B cell (primary cell): ENCODE measurements at regions not wholly inside any gene's neighbourhood (a gene's known extent, or its start where the extent isn't known, plus 50 kb on each side); places are given as distances from the start of the nearest gene placed in this dataset.

ENCODE experiments used
- ATAC-seq: fragments of 200-7000 bp; cut with Tn5 transposase; one replicate; pipeline ENCODE4 v1.10.0; 2021; ENCODE audit warnings: low read depth, mild to moderate bottlenecking, moderate number of reproducible peaks, moderate library complexity
- CTCF ChIA-PET: fragments of 350-600 bp; sonication (Branson Sonifier 250); formaldehyde crosslinking; loops from one replicate; lab custom pipeline; 2021; ENCODE audit warnings: antibody characterized with exemption, inconsistent platforms; lab: Charles Lee
- POLR2A ChIA-PET: fragments of 350-600 bp; sonication (Branson Sonifier 250); formaldehyde crosslinking; loops from one replicate; lab custom pipeline; 2021; ENCODE audit warnings: antibody characterized with exemption; lab: Charles Lee
- DNase-seq: peaks from one replicate; pipeline ENCODE4 v3.0.0; 2013
- H2AFZ ChIP-seq: 2 replicates; pipeline ENCODE4 v1.6.1; 2012; ENCODE audit warnings: mild to moderate bottlenecking, low read depth, low read length; ENCODE audit not compliant: insufficient read depth, poor library complexity, severe bottlenecking
- H3K27ac ChIP-seq, 2 donors: 1 replicate in 1 of 2; 2 replicates in 1 of 2; pipeline ENCODE4 v1.5.1; 2012 to 2013; ENCODE audit warnings: low read length in 2 of 2, mild to moderate bottlenecking in 2 of 2, moderate library complexity in 1 of 2
- H3K27me3 ChIP-seq, 4 experiments: fragments of 200-600 bp in 1 of 4; sonication (generic) in 1 of 4; replicated peaks in 1 of 4; 1 replicate in 2 of 4; 2 replicates in 2 of 4; pipeline versions ENCODE4 v1.6.1 to v1.7.0; 2013 to 2016; ENCODE audit warnings: low read length in 3 of 4, mild to moderate bottlenecking in 2 of 4, mixed read lengths in 1 of 4, moderate library complexity in 1 of 4; ENCODE audit not compliant: insufficient read depth in 4 of 4, control insufficient read depth in 3 of 4; ENCODE audit errors: control extremely low read depth in 1 of 4
- H3K36me3 ChIP-seq, 2 experiments: replicated peaks in 1 of 2; 1 replicate in 1 of 2; 2 replicates in 1 of 2; pipeline versions ENCODE4 v1.6.1 to v1.7.1; 2013; ENCODE audit warnings: low read length in 1 of 2; ENCODE audit not compliant: insufficient read depth in 2 of 2, control insufficient read depth in 1 of 2; ENCODE audit errors: control extremely low read depth in 1 of 2, extremely low read depth in 1 of 2
- H3K4me1 ChIP-seq, 2 donors: fragments of 200-600 bp in 1 of 2; sonication (generic) in 1 of 2; 1 replicate in 1 of 2; 2 replicates in 1 of 2; pipeline versions ENCODE4 v1.5.1 to v1.6.1; 2013 to 2017; ENCODE audit warnings: low read length in 2 of 2; ENCODE audit not compliant: control insufficient read depth in 2 of 2, insufficient read depth in 2 of 2
- H3K4me2 ChIP-seq: replicated peaks from 2 replicates; pipeline ENCODE3; 2012; ENCODE audit warnings: mild to moderate bottlenecking, low read depth, low read length; ENCODE audit not compliant: poor library complexity, severe bottlenecking
- H3K4me3 ChIP-seq, 5 experiments: fragments of 200-600 bp in 1 of 5; sonication (generic) in 1 of 5; 1 replicate in 3 of 5; 2 replicates in 2 of 5; pipeline versions ENCODE4 v1.5.1 to v1.7.0; 2011 to 2016; ENCODE audit warnings: low read length in 4 of 5, mild to moderate bottlenecking in 4 of 5, low read depth in 2 of 5, control low read depth in 1 of 5, moderate library complexity in 1 of 5; ENCODE audit not compliant: insufficient read depth in 1 of 5; ENCODE audit errors: control extremely low read depth in 1 of 5, extremely low read depth in 1 of 5
- H3K79me2 ChIP-seq: fragments of 200-600 bp; sonication (generic); one replicate; pipeline ENCODE4 v1.6.0; 2016; ENCODE audit warnings: low read length; ENCODE audit not compliant: control insufficient read depth, insufficient read depth
- H3K9ac ChIP-seq: fragments of 200-600 bp; sonication (generic); 2 replicates; pipeline ENCODE4 v1.6.1; 2017; ENCODE audit warnings: mild to moderate bottlenecking, low read length, moderate library complexity
- H3K9me3 ChIP-seq, 3 donors: one replicate each; pipeline versions ENCODE4 v1.6.1 to v1.7.1; 2013; ENCODE audit warnings: low read length in 2 of 3; ENCODE audit not compliant: control insufficient read depth in 2 of 3, insufficient read depth in 1 of 3; ENCODE audit errors: control extremely low read depth in 1 of 3
- H4K20me1 ChIP-seq: 2 replicates; pipeline ENCODE4 v1.6.0; 2012; ENCODE audit warnings: mild to moderate bottlenecking, low read length; ENCODE audit not compliant: insufficient read depth, control insufficient read depth, poor library complexity, severe bottlenecking
- H3K27ac Mint-ChIP-seq: one replicate; pipeline ENCODE4 v1.8.0; 2021; ENCODE audit warnings: mixed read lengths
- H3K27me3 Mint-ChIP-seq: one replicate; pipeline ENCODE4 v1.8.0; 2021; ENCODE audit warnings: mixed read lengths
- H3K4me1 Mint-ChIP-seq: one replicate; pipeline ENCODE4 v1.8.0; 2021; ENCODE audit warnings: mixed read lengths
- H3K4me3 Mint-ChIP-seq: one replicate; pipeline ENCODE4 v1.8.0; 2021; ENCODE audit warnings: mixed read lengths
- H3K9me3 Mint-ChIP-seq: one replicate; pipeline ENCODE4 v1.8.0; 2022; ENCODE audit warnings: mixed read lengths; ENCODE audit not compliant: insufficient read depth
- EZH2 ChIP-seq: IDR thresholded peaks from 2 replicates; pipeline ENCODE4 v1.6.1; 2012; ENCODE audit warnings: borderline replicate concordance, low read depth, mild to moderate bottlenecking, moderate library complexity, low read length; ENCODE audit not compliant: insufficient read depth, poor library complexity, severe bottlenecking
- WGBS: methylation state at CpG from one replicate; pipeline ENCODE4 v1.1.5; 2013; ENCODE audit warnings: missing lambda C conversion rate; ENCODE audit not compliant: insufficient coverage; 5-methylcytosine and 5-hydroxymethylcytosine counted together
- intact Hi-C: fragments of 100-400 bp; cut with micrococcal nuclease; formaldehyde crosslinking; loops from one replicate; pipeline ENCODE4 v1.10.0; 2022
- TF ChIP-seq, protein P1 (sequence below): fragments of 200-600 bp; IDR thresholded peaks from one replicate; pipeline ENCODE4 v1.8.0; 2022; ENCODE audit warnings: antibody characterized with exemption, mild to moderate bottlenecking

DNA sequence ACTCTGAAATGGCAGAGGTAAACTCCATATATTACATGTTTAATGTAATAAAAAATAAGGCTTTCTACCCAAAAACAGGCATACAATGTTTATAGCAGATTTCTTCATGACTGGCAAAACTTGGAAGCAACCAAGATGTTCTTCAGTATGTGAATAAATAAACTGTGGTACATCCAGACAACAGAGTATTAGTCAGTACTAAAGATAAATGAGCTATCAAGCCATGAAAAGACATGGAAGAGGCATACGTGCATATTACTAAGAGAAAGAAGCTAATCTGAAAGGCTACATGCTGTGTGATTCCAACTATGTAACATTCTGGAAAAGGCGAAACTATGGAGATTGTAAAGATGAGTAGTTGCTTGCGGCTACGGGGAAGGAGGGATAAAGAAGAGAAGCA lies 97.4 kb downstream of the OSR1 start:
- no peak overlapping the region for H3K4me3 ChIP-seq
- no peak overlapping the region for H3K9ac ChIP-seq
- peaks cover 3% of the 10 kb centered on the region for H3K27me3 Mint-ChIP-seq
- TF ChIP-seq, protein P1, sequence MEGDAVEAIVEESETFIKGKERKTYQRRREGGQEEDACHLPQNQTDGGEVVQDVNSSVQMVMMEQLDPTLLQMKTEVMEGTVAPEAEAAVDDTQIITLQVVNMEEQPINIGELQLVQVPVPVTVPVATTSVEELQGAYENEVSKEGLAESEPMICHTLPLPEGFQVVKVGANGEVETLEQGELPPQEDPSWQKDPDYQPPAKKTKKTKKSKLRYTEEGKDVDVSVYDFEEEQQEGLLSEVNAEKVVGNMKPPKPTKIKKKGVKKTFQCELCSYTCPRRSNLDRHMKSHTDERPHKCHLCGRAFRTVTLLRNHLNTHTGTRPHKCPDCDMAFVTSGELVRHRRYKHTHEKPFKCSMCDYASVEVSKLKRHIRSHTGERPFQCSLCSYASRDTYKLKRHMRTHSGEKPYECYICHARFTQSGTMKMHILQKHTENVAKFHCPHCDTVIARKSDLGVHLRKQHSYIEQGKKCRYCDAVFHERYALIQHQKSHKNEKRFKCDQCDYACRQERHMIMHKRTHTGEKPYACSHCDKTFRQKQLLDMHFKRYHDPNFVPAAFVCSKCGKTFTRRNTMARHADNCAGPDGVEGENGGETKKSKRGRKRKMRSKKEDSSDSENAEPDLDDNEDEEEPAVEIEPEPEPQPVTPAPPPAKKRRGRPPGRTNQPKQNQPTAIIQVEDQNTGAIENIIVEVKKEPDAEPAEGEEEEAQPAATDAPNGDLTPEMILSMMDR = no peak
- TF ChIP-seq EZH2 = no peak
- H3K27ac Mint-ChIP-seq = no peak overlapping the region
- ChIA-PET POLR2A (no interaction called here), CTCF (no interaction called here)
- H3K4me2 ChIP-seq = no peak overlapping the region
- DNase-seq = no peak
- peaks cover 4% of the 10 kb centered on the region for H3K9me3 Mint-ChIP-seq
- no peaks in the 10 kb centered on the region for H3K9me3 ChIP-seq
- H3K36me3 ChIP-seq = no peaks in the 10 kb centered on the region
- no peaks in the 10 kb centered on the region for H4K20me1 ChIP-seq
- H3K79me2 ChIP-seq = no peaks in the 10 kb centered on the region
- no peak overlapping the region for H2AFZ ChIP-seq
- H3K4me1 ChIP-seq = no peaks in the 10 kb centered on the region
- no peak overlapping the region for H3K4me3 Mint-ChIP-seq
- ATAC-seq = no peak
- H3K27me3 ChIP-seq = no peaks in the 10 kb centered on the region
- WGBS = 88% methylated on average over 2 of the region's 4 CpGs
- H3K27ac ChIP-seq = no peak overlapping the region
- no peaks in the 10 kb centered on the region for H3K4me1 Mint-ChIP-seq
- intact Hi-C loops = no loop called here

DNA sequence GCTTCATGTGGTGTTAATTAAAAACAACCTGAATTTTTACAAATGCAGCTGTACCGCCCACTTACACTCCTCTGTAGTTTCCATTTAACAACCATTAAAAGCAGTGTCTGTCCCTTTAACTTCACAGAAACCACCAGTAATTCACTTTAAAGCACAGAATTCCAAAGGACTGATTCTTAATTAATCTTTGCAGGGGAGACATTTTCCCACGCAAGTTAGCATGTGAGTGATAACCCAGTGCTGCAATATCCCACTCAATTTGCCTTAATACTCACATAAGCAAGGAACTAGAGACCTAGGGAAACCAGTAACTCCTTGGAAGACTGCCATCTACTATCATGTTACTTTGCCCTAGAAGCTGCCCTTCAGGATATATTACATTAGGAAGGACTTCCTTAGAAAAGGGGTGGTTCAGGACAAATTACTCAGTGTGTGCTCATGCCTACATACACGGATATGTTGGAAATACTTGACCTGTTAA lies 102.3 kb downstream of the OSR1 start:
- no peak overlapping the region for H3K4me3 Mint-ChIP-seq
- no peaks in the 10 kb centered on the region for H3K4me1 ChIP-seq

More for the DNA sequence above, 102.3 kb downstream of the OSR1 start:
- Mint-ChIP-seq H3K4me1 (no peaks in the 10 kb centered on the region), H3K27me3 (no peaks in the 10 kb centered on the region), H3K27ac (no peak overlapping the region), H3K9me3 (peaks cover 4% of the 10 kb centered on the region)
- Histone ChIP-seq H4K20me1 (no peaks in the 10 kb centered on the region), H3K27ac (no peak overlapping the region), H3K4me3 (no peak overlapping the region), H3K4me2 (no peak overlapping the region), H3K9ac (no peak overlapping the region), H3K9me3 (no peaks in the 10 kb centered on the region), H3K79me2 (no peaks in the 10 kb centered on the region), H3K36me3 (no peaks in the 10 kb centered on the region), H3K27me3 (no peaks in the 10 kb centered on the region), H2AFZ (no peak overlapping the region)
- WGBS = 100% methylated on average over 1 of the region's 3 CpGs
- ChIA-PET POLR2A (no interaction called here), CTCF (no interaction called here)
- intact Hi-C loops = no loop called here
- no peak for ATAC-seq
- DNase-seq = no peak
- TF ChIP-seq, protein P1 = no peak
- no peak for TF ChIP-seq EZH2
